HG02840 (cell line): ENCODE measurements at regions not wholly inside any gene's neighbourhood (a gene's known extent, or its start where the extent isn't known, plus 50 kb on each side); places are given as distances from the start of the nearest gene placed in this dataset.

Experiments
- ATAC-seq: cut with Tn5 transposase; IDR thresholded peaks from one replicate; pipeline ENCODE4 v1.9.1; 2021; ENCODE audit warnings: mild to moderate bottlenecking, moderate library complexity, moderate number of reproducible peaks; ENCODE audit not compliant: unreplicated experiment, low FRiP score

- ATAC-seq = no peak
Observed at GRCh38 chr6:6775074-6775473, 186.6 kb downstream of the LY86 start.

- no peak for ATAC-seq
Observed at GRCh38 chr6:6780231-6780630, 191.7 kb downstream of the LY86 start.

GRCh38 chr6:6781172-6781872 is 192.8 kb downstream of the LY86 start:
- ATAC-seq = no peak

GRCh38 chr6:6781873-6782227 is 193.3 kb downstream of the LY86 start:
- no peak for ATAC-seq

- ATAC-seq = no peak
Observed at GRCh38 chr6:6783721-6784120, 195.2 kb downstream of the LY86 start.

- ATAC-seq = no peak
Observed at GRCh38 chr6:6784514-6785162, 196.1 kb downstream of the LY86 start.

GRCh38 chr6:6785163-6785521 is 196.6 kb downstream of the LY86 start:
- ATAC-seq = no peak

GRCh38 chr6:6788394-6789032 is 200.0 kb downstream of the LY86 start:
- ATAC-seq = no peak

GRCh38 chr6:6790393-6790792 is 201.9 kb downstream of the LY86 start:
- ATAC-seq = no peak

GRCh38 chr6:6790891-6791290 is 202.4 kb downstream of the LY86 start:
- ATAC-seq = no peak

GRCh38 chr6:6793388-6794250 is 205.1 kb downstream of the LY86 start:
- ATAC-seq = no peak

GRCh38 chr6:6795393-6795792 is 206.9 kb downstream of the LY86 start:
- ATAC-seq = no peak

- no peak for ATAC-seq
Observed at GRCh38 chr6:6796818-6797217, 208.3 kb downstream of the LY86 start.

- no peak for ATAC-seq
Observed at GRCh38 chr6:6798448-6798860, 209.9 kb downstream of the LY86 start.

- ATAC-seq = no peak
Observed at GRCh38 chr6:6801005-6801335, 212.4 kb downstream of the LY86 start.

- ATAC-seq = no peak
Observed at GRCh38 chr6:6801635-6802218, 213.2 kb downstream of the LY86 start.

GRCh38 chr6:6803180-6803977 is 214.9 kb downstream of the LY86 start:
- peak; percentile 63 for ATAC-seq

GRCh38 chr6:6804843-6805615 is 216.5 kb downstream of the LY86 start:
- ATAC-seq = no peak

GRCh38 chr6:6806844-6807518 is 218.5 kb downstream of the LY86 start:
- ATAC-seq = no peak
